Type B pancreatic cell (in vitro differentiated cells): ENCODE measurements at regions not wholly inside any gene's neighbourhood (a gene's known extent, or its start where the extent isn't known, plus 50 kb on each side); places are given as distances from the start of the nearest gene placed in this dataset.

Experiments used
- DNase-seq: peaks from one replicate; pipeline ENCODE4 v3.0.0; 2021; ENCODE audit warnings: mixed read lengths; ENCODE audit not compliant: unreplicated experiment; ENCODE audit errors: extremely low spot score
- H3K27ac Mint-ChIP-seq: 2 replicates; pipeline ENCODE4 v1.8.0; 2021; ENCODE audit warnings: mild to moderate bottlenecking, mixed read lengths
- H3K27me3 Mint-ChIP-seq: 2 replicates; pipeline ENCODE4 v1.8.0; 2021; ENCODE audit warnings: mixed read lengths
- H3K36me3 Mint-ChIP-seq: 2 replicates; pipeline ENCODE4 v1.8.0; 2021; ENCODE audit warnings: mixed read lengths
- H3K4me1 Mint-ChIP-seq: one replicate; pipeline ENCODE4 v1.8.0; 2021; ENCODE audit warnings: mixed read lengths; ENCODE audit not compliant: unreplicated experiment
- H3K4me3 Mint-ChIP-seq: 2 replicates; pipeline ENCODE4 v1.8.0; 2021; ENCODE audit warnings: mild to moderate bottlenecking, mixed read lengths
- H3K9me3 Mint-ChIP-seq: 2 replicates; pipeline ENCODE4 v1.8.0; 2021; ENCODE audit warnings: mixed read lengths
- TF ChIP-seq, protein P1 (sequence below): fragments of 200-600 bp; sonication (generic); conservative IDR thresholded peaks from 2 replicates; pipeline ENCODE4 v1.5.0; 2021; ENCODE audit warnings: antibody characterized with exemption, mild to moderate bottlenecking

DNA sequence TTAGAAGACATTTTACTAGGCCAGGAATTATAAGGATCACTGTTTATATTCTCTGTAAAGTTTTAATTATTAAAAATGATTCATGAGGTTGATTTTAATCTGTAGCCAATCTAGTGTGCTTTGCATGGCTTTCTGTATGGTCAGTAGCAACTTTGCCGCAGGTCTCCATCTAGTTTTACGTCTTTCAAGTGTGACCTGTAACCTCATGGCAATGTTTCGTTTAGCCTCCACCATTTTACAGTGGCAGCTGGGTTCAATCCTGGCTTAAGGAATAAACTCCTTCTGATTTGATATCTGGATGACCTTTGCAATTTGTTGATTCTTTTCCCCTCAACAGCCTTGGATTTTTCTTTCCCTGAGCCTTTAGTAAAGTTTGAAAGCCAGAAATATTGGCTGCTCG, 434.5 kb upstream of the CDH9 start:
- peaks cover 7% of the 10 kb centered on the region for H3K9me3 Mint-ChIP-seq
- H3K4me1 Mint-ChIP-seq: peaks cover 8% of the 10 kb centered on the region
- peak overlapping the region; percentile 92 for H3K4me3 Mint-ChIP-seq
- peak overlapping the region; percentile 92 for H3K27ac Mint-ChIP-seq
- H3K27me3 Mint-ChIP-seq: no peaks in the 10 kb centered on the region
- TF ChIP-seq, protein P1, sequence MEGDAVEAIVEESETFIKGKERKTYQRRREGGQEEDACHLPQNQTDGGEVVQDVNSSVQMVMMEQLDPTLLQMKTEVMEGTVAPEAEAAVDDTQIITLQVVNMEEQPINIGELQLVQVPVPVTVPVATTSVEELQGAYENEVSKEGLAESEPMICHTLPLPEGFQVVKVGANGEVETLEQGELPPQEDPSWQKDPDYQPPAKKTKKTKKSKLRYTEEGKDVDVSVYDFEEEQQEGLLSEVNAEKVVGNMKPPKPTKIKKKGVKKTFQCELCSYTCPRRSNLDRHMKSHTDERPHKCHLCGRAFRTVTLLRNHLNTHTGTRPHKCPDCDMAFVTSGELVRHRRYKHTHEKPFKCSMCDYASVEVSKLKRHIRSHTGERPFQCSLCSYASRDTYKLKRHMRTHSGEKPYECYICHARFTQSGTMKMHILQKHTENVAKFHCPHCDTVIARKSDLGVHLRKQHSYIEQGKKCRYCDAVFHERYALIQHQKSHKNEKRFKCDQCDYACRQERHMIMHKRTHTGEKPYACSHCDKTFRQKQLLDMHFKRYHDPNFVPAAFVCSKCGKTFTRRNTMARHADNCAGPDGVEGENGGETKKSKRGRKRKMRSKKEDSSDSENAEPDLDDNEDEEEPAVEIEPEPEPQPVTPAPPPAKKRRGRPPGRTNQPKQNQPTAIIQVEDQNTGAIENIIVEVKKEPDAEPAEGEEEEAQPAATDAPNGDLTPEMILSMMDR: no peak
- H3K36me3 Mint-ChIP-seq: peaks cover 32% of the 10 kb centered on the region
- DNase-seq: no peak

DNA sequence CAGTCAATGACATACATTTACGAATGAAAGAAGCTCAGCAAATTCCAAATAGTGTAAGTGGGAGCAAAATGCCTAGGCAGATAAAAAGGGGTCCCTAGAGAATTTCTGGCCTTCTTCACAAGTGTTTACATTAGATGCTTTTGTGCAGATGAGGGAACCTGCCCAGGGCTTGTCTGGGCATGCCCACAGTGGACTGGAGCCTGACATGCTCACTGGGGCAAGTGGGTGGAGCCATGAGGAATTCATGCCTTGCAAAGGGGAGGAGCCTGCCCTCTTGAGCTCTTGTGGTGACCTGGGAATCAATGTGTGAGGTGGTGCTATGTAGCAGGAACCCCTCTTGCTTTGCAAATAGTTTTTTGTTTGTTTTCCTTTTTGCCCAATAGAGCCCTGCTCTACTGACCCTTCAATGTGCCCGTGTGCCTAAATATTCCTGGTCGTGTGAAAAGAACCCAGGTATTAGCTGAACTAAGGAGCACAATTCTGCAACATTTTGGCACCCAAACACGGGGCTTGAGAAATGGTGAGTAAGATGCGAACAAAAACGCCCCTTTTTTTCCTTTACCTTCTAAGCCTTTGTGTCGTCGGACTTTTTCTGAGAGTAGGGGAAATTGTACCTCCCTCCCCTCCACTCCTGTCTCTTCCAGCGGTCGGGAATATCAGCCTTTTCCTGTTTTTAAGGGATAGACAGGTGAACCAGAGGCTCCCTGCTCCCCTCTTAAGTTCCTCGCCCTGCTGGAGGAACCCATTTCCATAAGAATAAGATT, 433.8 kb upstream of the CDH9 start:
- peak overlapping the region; percentile 92 for H3K4me3 Mint-ChIP-seq
- peaks cover 7% of the 10 kb centered on the region for H3K9me3 Mint-ChIP-seq
- H3K27ac Mint-ChIP-seq: peak overlapping the region; percentile 92
- peaks cover 8% of the 10 kb centered on the region for H3K4me1 Mint-ChIP-seq
- H3K36me3 Mint-ChIP-seq: peaks cover 25% of the 10 kb centered on the region
- TF ChIP-seq, protein P1: no peak
- DNase-seq: no peak
- no peaks in the 10 kb centered on the region for H3K27me3 Mint-ChIP-seq

DNA sequence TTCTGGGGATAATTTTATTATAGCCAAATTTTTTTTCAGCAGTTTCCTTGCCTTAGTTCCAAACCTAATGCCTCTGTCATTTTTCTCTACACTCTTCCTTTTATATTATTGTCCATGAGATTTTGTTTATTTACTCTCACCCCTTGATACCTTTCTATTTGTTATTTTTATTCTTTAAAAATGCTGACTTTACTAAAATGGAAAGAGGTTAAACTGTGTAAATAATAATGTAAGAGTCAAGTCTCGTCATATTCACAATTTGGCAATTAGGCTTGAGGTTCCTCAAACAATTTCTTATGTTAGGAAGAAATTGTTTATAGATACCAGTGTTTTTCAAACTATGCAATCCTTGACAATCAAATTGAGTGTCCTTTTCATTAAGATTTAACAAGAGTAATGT, 428.6 kb upstream of the CDH9 start:
- H3K36me3 Mint-ChIP-seq: peaks cover 3% of the 10 kb centered on the region
- peaks cover 5% of the 10 kb centered on the region for H3K4me1 Mint-ChIP-seq
- no peak for DNase-seq
- TF ChIP-seq, protein P1: no peak
- H3K4me3 Mint-ChIP-seq: no peak overlapping the region
- no peak overlapping the region for H3K27ac Mint-ChIP-seq
- H3K9me3 Mint-ChIP-seq: no peaks in the 10 kb centered on the region
- H3K27me3 Mint-ChIP-seq: no peaks in the 10 kb centered on the region

DNA sequence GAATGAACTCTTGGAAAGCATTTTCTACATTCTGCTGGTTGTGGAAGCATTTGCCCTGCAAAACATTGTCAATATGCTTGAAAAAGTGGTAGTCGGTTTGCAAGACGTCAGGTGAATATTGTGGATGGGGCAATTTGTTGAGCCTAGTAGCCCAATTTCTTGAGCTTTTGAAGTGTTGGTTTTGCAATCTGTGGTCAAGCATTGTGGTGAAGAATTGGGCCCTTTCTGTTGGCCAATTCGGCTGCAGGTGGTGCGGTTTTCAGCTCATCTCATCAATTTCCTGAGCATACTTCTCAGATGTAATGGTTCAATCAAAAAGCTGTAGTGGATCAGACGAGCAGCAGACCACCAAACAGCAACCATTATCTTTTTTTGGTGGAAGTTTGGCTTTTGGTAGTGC, 426.8 kb upstream of the CDH9 start:
- Mint-ChIP-seq H3K9me3 (no peaks in the 10 kb centered on the region), H3K27me3 (no peaks in the 10 kb centered on the region), H3K4me1 (no peaks in the 10 kb centered on the region), H3K36me3 (no peaks in the 10 kb centered on the region), H3K4me3 (no peak overlapping the region), H3K27ac (no peak overlapping the region)
- TF ChIP-seq, protein P1: no peak
- no peak for DNase-seq

DNA sequence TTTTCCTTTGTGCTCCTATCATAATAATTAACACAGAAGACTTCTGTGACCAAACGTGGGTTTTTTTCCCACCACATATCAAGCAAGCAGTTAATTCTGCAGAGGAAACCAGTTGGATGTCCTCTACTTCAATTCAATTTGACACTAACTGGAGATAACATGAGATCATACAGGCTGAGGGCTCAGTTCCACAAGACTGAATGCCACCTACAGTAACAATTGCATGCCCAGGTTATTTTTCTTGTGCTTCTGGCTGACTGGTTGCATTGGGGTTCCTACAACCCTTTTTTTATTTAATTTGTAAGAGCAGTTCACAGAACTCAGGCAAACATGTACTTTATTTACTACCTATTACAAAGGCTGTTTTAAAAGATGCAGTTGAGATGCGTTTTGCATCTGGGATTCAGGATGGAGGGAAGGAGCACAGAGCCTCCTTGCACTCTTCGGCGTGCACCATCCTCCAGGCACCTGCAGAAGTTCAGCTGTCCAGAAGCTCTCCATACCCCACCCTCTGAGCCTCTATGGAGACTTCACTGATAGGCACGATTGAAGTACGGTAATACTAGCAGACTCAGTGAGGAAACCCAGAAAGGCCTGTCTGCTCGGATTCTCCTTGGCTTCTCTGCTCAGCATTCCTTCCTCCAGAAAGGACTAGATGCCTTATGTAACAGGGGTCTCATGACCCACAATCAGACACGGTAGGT, 425.2 kb upstream of the CDH9 start:
- H3K4me3 Mint-ChIP-seq: no peak overlapping the region
- H3K27ac Mint-ChIP-seq: no peak overlapping the region
- no peaks in the 10 kb centered on the region for H3K36me3 Mint-ChIP-seq
- H3K27me3 Mint-ChIP-seq: no peaks in the 10 kb centered on the region
- H3K9me3 Mint-ChIP-seq: no peaks in the 10 kb centered on the region
- H3K4me1 Mint-ChIP-seq: no peaks in the 10 kb centered on the region
- TF ChIP-seq, protein P1: no peak
- DNase-seq: no peak
